DMS114 treated with DMSO at 0.1 percent for 48 hours (cell line): ENCODE measurements at regions not wholly inside any gene's neighbourhood (a gene's known extent, or its start where the extent isn't known, plus 50 kb on each side); places are given as distances from the start of the nearest gene placed in this dataset.
"Not testable (repeated sequence)": the region's sequence is repeated elsewhere in the genome, so short reads cannot be mapped to it uniquely, and the experiment has no call there.

ENCODE experiments used
- DNase-seq: peaks from one replicate; lab custom pipeline; 2025; ENCODE audit not compliant: unreplicated experiment; lab: John Stamatoyannopoulos, UW

DNA sequence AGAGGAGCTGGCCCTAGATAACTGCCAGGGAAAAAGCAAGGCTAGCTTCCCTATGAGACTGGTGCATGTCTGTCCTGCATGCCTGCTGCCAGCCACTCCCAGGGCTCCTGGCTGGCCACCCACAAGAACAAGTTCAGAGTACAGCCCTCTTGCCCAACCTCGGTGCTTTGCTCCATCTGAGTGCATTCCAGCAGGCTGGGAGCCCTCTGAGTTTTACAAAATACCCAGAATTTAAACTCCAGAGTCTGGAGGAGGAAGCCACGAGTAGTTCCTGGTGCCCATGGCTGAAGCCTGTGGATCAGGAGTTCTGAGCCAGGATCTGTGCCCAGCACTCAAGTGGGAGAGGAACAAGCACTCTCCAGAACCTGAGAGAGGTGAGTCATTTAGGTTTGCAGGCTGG is 111.6 kb downstream of the MAGEE2 start:
- no peak for DNase-seq

DNA sequence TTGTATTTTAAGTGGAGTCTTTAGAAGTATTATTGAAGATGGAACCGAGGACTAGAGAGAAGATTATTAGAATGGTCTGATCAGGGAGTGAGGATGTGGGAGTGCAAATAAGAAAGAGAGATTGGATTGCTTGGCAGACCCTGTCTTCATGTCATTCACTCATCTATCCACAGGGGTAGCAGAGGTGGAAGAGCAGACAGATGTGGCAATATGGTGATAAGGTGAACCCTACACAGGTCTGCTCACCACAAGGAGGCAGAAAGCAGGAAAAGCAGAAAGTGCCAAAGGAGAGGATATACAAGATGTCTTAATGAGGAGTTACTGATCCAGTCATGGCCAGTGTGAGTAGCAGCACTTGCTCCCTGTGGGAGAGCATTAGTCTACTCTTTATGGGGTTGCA is 129.4 kb downstream of the MAGEE2 start:
- DNase-seq = no peak

DNA sequence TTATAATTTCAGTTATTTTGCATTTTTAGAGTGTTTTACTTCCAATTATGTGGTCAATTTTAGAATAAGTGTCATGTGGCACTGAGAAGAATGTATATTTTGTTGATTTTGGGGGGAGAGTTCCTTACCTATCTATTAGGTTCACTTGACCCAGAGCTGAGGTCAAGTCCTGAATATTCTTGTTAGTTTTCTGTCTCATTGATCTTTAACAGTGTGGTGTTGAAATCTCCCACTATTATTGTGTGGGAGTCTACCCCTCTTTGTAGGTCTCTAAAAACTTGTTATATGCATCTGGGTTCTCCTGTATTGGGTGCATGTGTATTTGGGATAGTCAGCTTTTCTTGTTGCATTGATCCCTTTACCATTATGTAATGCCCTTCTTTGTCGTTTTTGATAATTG is 127.0 kb upstream of the ZDHHC15 start:
- DNase-seq = no peak

DNA sequence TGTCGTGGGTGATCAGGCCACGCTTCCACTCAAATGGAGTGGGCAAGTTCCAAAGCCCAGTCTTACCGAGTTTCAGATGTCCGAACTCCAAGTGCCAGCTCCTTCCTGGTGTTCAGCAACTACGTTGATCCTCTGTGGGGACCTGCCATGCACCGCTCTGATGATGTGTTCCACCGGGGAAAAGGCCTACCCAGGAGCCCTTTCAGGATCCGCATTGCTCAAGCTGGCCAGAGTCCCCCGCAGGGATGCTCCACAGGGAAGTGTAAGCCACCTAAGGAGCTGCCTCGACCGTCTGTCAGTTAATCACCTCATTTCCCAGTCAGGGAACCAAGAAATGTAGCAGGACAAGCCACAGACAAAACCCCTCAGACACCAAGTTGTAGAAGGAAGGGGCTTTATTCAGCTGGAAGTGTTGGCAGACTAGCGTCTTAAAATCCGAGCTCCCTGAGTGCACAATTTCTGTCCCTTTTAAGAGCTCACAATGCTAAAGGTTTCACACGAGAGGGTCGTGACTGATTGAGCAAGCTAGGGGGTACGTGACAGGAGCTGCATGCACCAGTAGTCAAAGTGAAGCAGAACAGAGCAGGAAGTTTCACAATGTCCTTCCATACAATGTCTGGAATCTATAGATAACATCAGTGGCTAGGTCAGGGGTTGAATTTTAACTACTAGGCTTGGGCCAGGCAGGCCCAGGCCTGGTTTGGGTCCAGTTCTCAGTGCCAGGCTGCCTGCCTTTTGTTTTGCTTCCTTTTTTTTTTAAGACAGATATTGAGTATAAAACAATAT is 126.2 kb upstream of the ZDHHC15 start:
- no peak for DNase-seq

DNA sequence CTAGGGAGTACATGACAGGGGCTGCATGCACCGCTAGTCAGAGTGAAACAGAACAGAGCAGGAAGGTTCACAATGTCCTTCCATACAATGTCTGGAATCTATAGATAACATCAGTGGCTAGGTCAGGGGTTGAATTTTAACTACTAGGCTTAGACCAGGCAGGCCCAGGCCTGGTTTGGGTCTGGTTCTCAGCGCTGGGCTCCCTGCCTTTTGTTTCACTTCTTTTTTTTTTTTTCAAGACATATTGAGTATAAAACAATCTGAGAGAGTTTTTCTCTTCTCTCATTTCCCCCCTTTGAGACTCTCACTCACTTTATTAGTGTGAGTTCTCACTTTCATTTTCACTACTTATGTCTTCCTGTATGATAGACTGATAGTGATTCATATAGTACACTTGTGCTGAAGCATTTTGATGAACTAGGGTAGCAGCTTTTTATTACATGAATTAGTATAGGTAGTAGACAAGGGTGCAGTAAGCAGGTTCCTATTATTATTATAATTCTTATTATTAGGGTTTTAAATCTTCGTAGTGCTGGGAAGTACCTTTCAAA is 120.0 kb upstream of the ZDHHC15 start:
- no peak for DNase-seq

DNA sequence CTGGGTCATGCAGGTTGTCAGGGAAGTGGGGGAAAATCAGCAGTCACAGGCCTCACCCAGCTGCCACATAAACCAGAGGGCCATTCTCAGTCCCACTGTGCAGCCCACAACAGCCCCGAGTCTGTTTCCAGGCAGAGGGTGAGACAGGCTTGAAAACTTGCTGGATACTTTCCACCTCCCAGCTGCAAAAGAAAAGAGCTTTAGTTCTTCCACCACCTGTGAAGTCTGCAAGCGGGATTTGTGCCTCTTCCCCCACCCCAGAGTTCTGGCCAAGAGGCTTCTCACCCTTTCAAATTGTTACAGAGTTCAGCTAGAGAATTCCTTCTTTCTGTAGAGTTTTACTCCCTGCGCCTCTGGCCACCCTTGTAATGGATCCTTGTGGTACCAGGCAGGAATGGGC is 115.5 kb upstream of the ZDHHC15 start:
- no peak for DNase-seq

DNA sequence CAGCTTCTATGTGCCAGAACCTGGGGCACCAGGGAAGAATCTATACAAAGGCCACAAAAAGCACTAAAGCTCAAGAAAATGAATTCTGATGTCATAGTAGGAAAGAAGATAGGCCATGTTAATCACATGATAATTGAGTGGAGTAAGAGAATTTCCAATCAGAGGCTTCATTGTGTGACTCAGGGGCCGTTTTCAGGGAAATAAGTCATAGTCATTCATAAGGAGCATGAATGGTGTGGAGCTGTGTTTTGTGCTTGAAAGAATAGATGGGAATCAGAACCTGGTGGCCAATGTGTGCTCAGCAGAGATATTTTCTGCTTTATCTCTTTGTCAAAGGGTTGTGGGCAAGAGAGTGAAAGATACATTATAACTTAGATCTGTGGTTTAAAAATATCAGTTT is 102.4 kb upstream of the ZDHHC15 start:
- no peak for DNase-seq

DNA sequence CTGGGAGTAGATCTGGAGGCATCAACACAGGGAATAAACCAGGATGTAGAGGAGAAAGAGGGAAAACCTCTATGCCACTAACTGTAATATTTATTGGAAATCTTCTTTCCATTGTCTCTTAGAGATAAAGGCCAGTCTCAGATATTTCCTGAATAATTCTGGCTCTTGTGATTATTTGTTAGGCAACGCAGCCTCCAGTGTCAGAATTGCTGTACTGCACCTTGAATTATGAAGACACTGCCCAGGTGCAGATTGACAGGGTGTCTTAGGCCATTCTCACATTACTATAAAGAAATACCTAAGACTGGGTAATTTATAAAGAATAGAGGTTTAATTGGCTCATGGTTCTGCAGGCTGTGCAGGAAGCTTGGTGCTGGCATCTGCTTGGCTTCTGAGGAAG is 100.7 kb upstream of the ZDHHC15 start:
- no peak for DNase-seq

DNA sequence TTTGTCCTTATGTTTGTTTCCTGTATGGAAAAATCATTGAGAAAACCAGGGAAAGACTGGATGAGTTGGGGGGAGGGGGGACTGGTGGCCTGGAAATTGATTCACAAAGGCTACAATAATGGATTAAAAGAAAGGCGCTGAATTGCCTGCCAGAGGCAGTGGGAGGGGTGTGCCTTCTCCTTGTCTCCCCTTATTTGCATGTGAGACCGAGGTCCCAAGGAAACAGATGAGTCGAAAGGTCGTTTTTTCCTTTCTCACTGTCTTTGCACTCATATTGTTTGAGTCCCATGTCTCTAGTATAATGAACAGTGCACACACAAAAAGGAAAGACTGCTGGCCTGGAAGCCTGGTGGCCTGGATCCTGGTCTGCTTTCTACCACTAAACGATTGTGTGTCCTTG is 86.6 kb upstream of the ZDHHC15 start:
- DNase-seq = no peak

DNA sequence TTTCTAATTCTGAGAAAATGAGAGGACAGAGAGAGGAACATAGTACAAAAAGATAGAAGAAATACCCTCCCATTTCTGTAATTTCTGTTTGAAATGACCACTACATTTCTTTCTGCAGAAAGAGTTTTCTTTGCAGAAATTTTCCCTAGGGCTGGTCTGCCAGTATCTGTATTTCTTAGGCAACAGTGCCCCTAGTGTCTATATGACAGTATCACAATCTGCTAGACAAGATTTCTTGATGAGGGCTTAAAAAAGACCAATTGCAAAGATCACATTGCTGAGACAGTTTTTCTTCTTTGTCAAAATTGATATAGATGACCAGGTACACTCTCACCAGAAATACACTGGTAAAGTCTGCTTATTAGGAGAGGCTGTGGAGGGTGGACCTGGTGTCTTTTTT is 81.0 kb upstream of the ZDHHC15 start:
- DNase-seq = peak; percentile 45

DNA sequence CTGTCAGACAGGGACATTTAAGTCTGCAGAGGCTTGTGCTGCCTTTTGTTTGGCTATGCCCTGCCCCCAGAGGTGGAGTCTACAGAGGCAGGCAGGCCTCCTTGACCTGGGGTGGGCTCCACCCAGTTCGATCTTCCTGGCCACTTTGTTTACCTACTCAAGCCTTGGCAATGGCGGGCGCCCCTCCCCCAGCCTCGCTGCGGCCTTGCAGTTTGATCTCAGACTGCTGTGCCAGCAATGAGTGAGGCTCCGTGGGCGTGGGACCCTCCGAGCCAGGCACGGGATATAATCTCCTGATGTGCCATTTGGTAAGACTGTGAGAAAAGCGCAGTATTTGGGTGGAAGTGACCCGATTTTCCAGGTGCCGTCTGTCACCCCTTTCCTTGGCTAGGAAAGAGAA is 79.2 kb upstream of the ZDHHC15 start:
- not testable (repeated sequence) for DNase-seq

DNA sequence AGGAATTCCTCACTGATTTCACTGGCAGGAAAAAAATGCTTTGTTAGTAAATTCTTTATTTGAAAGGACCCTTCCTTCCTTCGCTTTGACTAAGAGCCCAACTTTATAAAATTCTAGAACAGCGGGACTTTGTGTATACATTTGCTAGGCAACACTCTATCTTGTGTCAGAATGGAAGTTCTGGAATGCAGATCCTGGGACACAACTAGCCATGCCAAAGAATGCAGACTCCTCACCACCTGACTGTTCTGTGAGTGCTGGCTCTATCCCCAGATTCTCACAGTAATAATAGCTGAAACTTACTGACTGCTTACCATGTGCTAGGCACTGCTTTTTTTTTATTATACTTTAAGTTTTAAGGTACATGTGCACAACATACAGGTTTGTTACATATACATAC is 73.3 kb upstream of the ZDHHC15 start:
- DNase-seq = no peak

DNA sequence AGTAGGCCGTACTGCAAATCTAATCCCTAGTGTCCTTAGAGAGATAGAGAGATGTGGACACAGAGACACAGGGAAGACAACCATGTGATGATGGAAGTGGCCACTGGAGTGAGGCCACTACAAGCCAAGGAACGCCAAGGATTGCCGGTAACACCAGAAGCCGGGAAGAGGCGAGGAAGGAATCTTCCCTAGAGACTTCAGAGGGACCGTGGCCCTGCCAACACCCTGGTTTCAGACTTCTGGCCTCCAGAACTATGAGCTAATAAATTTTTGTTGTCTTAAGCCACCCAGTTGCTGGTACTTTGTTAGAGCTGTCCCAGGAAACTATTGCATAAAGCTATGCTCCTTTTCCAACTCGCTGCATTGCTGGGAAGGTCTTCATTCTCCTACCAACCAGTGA is 70.3 kb upstream of the ZDHHC15 start:
- DNase-seq = not testable (repeated sequence)

DNA sequence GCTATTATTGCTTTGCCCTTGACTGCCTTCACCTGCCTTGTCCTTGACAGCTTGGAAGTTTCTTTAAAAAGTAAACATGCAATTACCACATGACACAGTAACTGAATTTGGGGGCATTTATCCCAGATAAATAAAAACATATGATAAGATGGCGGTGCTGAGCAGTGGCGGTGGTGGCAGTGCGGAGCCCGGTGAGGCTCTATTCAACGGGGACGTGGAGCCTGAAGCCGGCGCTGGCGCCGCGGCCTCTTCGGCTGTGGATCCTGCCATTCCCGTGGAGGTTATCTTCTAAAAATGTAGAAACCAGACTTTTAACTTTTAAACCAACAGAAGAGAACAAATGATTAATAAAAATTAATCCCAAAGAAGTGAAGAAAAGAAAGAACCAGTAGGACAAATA is 59.7 kb upstream of the ZDHHC15 start:
- no peak for DNase-seq
